Endodermal cell (in vitro differentiated cells): ENCODE measurements at regions not wholly inside any gene's neighbourhood (a gene's known extent, or its start where the extent isn't known, plus 50 kb on each side); places are given as distances from the start of the nearest gene placed in this dataset.

ENCODE experiments used
- DNase-seq: peaks from one replicate; pipeline ENCODE4 v3.0.0-alpha.2; 2017
- H3K27ac ChIP-seq: 2 replicates; pipeline ENCODE4 v1.5.1; 2013; ENCODE audit warnings: mild to moderate bottlenecking, low read depth, low read length, moderate library complexity
- H3K27me3 ChIP-seq: 2 replicates; pipeline ENCODE4 v1.6.1; 2013; ENCODE audit warnings: mild to moderate bottlenecking, low read length, moderate library complexity; ENCODE audit not compliant: insufficient read depth, control insufficient read depth, poor library complexity, severe bottlenecking
- H3K36me3 ChIP-seq: 2 replicates; pipeline ENCODE4 v1.7.0; 2013; ENCODE audit warnings: mild to moderate bottlenecking, low read length, moderate library complexity; ENCODE audit not compliant: control insufficient read depth, insufficient read depth
- H3K4me1 ChIP-seq: one replicate; pipeline ENCODE4 v1.7.0; 2013; ENCODE audit warnings: low read length; ENCODE audit not compliant: control insufficient read depth, insufficient read depth
- H3K4me3 ChIP-seq: 2 replicates; pipeline ENCODE4 v1.5.1; 2013; ENCODE audit warnings: mild to moderate bottlenecking, low read length, moderate library complexity
- H3K9ac ChIP-seq: 2 replicates; pipeline ENCODE4 v1.6.1; 2013; ENCODE audit warnings: mild to moderate bottlenecking, low read length, moderate library complexity; ENCODE audit not compliant: poor library complexity, severe bottlenecking; ENCODE audit errors: extremely low read depth
- H3K9me3 ChIP-seq: 2 replicates; pipeline ENCODE4 v1.6.1; 2013; ENCODE audit warnings: mild to moderate bottlenecking, low read length, moderate library complexity; ENCODE audit not compliant: control insufficient read depth
- H3K27ac Mint-ChIP-seq: 2 replicates; pipeline ENCODE4 v1.8.0; 2020; ENCODE audit warnings: mixed read lengths
- H3K27me3 Mint-ChIP-seq: 2 replicates; pipeline ENCODE4 v1.8.0; 2021; ENCODE audit warnings: mild to moderate bottlenecking, mixed read lengths; ENCODE audit not compliant: insufficient read depth
- H3K36me3 Mint-ChIP-seq: 2 replicates; pipeline ENCODE4 v1.8.0; 2020; ENCODE audit warnings: low read depth, mixed read lengths
- H3K4me1 Mint-ChIP-seq: 2 replicates; pipeline ENCODE4 v1.8.0; 2020; ENCODE audit warnings: mixed read lengths
- H3K4me3 Mint-ChIP-seq: 2 replicates; pipeline ENCODE4 v1.8.0; 2020; ENCODE audit warnings: mild to moderate bottlenecking, moderate library complexity, mixed read lengths
- H3K9me3 Mint-ChIP-seq: 2 replicates; pipeline ENCODE4 v1.8.0; 2020; ENCODE audit warnings: mild to moderate bottlenecking, mixed read lengths
- CTCF ChIP-seq: fragments of 200-600 bp; sonication (generic); conservative IDR thresholded peaks from 2 replicates; pipeline ENCODE4 v1.5.0; 2021; ENCODE audit warnings: antibody characterized with exemption, mild to moderate bottlenecking
- WGBS, 2 experiments: methylation state at CpG; one replicate each; pipeline versions ENCODE4 v1.1.5 to v1.1.7; 2013; ENCODE audit warnings: missing lambda C conversion rate in 2 of 2, mixed read lengths in 1 of 2; ENCODE audit not compliant: insufficient coverage in 1 of 2, insufficient read length in 1 of 2; 5-methylcytosine and 5-hydroxymethylcytosine counted together

- H3K27ac Mint-ChIP-seq, result no peak overlapping the region
- Histone ChIP-seq H3K27ac (no peak overlapping the region), H3K9me3 (no peaks in the 10 kb centered on the region), H3K9ac (no peak overlapping the region), H3K4me3 (no peak overlapping the region), H3K27me3 (no peaks in the 10 kb centered on the region), H3K36me3 (no peaks in the 10 kb centered on the region), H3K4me1 (no peaks in the 10 kb centered on the region)
- DNase-seq, result no peak
- H3K27me3 Mint-ChIP-seq, result no peaks in the 10 kb centered on the region
- H3K4me1 Mint-ChIP-seq, result no peaks in the 10 kb centered on the region
- H3K36me3 Mint-ChIP-seq, result no peaks in the 10 kb centered on the region
- H3K4me3 Mint-ChIP-seq, result no peak overlapping the region
- no peak for TF ChIP-seq CTCF
- H3K9me3 Mint-ChIP-seq, result no peaks in the 10 kb centered on the region
Observed at GRCh38 chr9:11537566-11537965, 924.8 kb upstream of the PTPRD start.

DNA sequence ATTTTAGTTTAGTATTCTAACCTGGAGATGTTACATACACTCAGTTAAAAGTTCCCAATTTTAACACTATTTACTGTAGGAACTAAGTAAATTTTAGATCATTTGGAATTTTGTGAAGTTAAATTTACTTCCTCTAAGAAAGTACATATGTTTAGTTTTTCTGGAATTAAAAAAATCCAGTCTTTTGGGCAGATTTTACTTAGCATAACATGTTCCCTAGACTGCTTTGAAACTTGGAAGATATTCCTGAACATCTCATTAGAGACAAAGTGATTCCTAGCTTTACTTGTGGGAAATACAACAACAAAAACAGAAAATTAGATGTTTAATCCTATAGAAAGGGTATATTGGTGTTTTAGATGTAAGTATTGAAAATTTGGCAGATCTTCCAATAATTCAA lies 930.0 kb upstream of the PTPRD start:
- DNase-seq, result no peak
- Histone ChIP-seq H3K9ac (no peak overlapping the region), H3K36me3 (no peaks in the 10 kb centered on the region), H3K27me3 (no peaks in the 10 kb centered on the region), H3K9me3 (no peaks in the 10 kb centered on the region), H3K27ac (no peak overlapping the region), H3K4me3 (no peak overlapping the region), H3K4me1 (no peaks in the 10 kb centered on the region)
- Mint-ChIP-seq H3K4me1 (no peaks in the 10 kb centered on the region), H3K4me3 (no peak overlapping the region), H3K27ac (no peak overlapping the region), H3K36me3 (no peaks in the 10 kb centered on the region), H3K9me3 (no peaks in the 10 kb centered on the region), H3K27me3 (no peaks in the 10 kb centered on the region)
- TF ChIP-seq CTCF, result no peak

- Histone ChIP-seq H3K9ac (no peak overlapping the region), H3K9me3 (no peaks in the 10 kb centered on the region), H3K27me3 (no peaks in the 10 kb centered on the region), H3K27ac (no peak overlapping the region), H3K36me3 (no peaks in the 10 kb centered on the region), H3K4me1 (no peaks in the 10 kb centered on the region), H3K4me3 (no peak overlapping the region)
- 89 to 100% methylated on average over 1 to 3 of the region's 3 CpGs for WGBS, 2 experiments
- no peak overlapping the region for H3K27ac Mint-ChIP-seq
- H3K27me3 Mint-ChIP-seq, result no peaks in the 10 kb centered on the region
- DNase-seq, result no peak
- H3K36me3 Mint-ChIP-seq, result no peaks in the 10 kb centered on the region
- H3K4me3 Mint-ChIP-seq, result no peak overlapping the region
- no peaks in the 10 kb centered on the region for H3K9me3 Mint-ChIP-seq
- no peaks in the 10 kb centered on the region for H3K4me1 Mint-ChIP-seq
- no peak for TF ChIP-seq CTCF
Observed at GRCh38 chr9:11546231-11546630, 933.4 kb upstream of the PTPRD start.
